RKO (cell line): ENCODE measurements at regions not wholly inside any gene's neighbourhood (a gene's known extent, or its start where the extent isn't known, plus 50 kb on each side); places are given as distances from the start of the nearest gene placed in this dataset.
A peak's percentile ranks its signal among the peaks of the same experiment; 100 is the strongest.
"Not testable (repeated sequence)": the region's sequence is repeated elsewhere in the genome, so short reads cannot be mapped to it uniquely, and the experiment has no call there.

ENCODE experiments used
- DNase-seq: peaks from one replicate; pipeline ENCODE4 v3.0.0-alpha.2; 2016; ENCODE audit warnings: low spot score

GRCh38 chrX:73943693-73944562 lies 91.4 kb upstream of the XIST start:
- DNase-seq: peak; percentile 94

DNA sequence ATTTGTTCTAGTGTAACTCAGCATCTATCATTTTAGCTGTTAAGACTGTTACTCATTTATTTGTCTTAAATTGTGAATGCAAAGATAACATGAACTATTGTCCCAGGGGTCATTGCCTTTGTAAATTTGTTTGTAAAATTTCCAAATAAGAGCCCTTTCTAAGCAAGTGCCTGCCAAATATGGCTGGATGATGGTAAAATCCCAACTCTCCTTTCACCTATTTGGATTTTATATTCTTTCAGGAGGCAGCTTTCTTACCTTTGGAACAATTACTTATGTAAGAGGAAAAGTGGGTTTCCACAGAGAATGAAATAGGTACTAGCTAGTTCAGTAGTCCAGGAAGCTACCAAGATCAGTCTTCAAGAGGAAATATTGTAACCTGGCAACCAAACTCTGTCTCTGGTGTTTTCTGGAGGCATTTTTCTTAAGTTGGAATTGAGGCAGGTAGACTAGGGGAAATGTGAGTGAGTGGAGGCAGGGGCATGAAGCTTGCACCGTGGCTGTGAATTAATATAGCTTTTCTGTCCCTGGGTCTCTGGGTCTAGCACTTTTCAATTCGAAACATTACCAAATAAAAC lies 88.5 kb upstream of the XIST start:
- DNase-seq: no peak

DNA sequence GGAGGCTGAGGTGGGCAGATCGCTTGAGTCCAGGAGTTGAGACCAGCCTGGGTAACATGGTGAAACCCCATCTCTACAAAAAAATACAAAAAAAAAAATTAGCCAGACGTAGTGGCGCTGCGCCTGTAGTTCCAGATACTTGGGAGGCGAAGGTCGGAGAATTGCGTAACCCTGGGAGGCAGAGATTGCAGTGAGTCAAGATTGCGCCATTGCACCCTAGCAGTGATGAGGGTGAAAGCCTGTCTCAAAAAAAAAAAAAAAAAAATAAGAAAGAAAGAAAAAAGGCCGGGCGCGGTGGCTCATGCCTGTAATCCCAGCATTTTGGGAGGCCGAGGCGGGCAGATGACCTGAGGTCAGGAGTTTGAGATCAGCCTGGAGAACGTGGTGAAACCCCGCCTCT lies 85.3 kb upstream of the XIST start:
- not testable (repeated sequence) for DNase-seq

GRCh38 chrX:73932522-73932921 lies 80.0 kb upstream of the XIST start:
- DNase-seq: no peak

DNA sequence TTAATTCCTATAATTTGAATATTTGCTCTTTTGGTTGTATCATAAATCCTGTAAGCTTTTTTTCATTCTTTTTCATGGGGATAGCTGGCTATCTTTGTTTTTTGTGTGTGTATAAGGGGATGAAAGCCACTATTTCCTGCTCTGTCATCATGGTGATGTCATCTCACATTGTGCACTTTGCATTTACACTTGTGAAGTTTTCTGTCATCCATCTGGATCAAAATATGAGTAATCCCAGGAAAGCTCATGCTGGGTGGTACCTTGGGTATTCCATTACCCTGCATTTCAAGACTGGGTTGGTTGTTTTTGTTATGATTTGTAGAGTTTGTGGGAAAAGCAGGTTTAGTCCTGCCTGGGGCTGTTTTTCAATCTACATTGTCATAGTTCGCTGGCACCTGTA lies 77.8 kb upstream of the XIST start:
- DNase-seq: peak; percentile 41

DNA sequence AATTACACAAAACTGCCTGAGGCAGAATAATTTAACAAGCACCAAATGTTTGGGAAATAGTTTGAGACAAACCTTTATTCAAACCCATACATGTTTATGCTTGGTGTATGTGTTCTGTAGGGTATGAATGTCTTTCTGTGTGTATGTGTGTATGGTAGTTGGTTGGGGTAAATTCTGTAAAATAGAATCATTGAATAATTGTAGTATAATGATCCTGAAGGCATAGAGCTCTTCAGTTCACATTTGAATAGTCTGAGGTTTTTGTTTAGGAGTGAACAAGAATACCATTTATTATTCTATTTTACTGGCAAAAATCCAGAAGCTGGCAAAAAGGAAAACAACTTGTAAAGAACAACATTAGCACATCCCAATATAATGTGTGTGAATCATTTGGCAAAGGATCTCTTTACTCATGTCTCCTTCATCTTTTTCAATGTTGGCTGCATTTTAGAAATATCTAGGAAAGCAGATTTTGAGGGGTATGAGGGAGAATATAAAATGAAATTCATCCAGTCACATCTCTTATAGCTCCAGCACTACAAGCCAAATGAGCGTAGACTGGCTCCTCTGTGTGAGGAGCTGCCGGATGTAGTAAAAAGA lies 70.4 kb upstream of the XIST start:
- no peak for DNase-seq

- DNase-seq: peak; percentile 94
Measured at GRCh38 chrX:73916931-73917667, 64.6 kb upstream of the XIST start.

DNA sequence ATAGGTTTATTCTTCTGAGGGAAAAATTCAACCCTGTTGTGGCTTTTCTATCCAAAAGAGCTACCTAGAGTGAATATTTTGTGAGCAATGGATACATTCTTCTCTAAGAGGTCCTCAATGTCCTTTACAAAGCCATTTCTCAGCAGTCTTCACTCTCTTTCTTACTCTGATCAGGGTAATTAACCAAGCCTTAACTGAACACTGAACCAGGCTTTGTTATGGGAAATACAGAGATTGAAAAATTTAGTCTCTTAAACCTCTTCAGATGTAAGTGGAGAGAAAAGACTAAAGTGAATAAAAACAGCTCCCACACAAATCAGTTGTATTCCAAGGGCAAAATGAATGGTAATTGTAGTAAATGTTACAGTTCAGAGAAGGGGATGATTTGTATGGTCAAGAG lies 64.0 kb upstream of the XIST start:
- DNase-seq: no peak

GRCh38 chrX:73914792-73915191 lies 62.3 kb upstream of the XIST start:
- not testable (repeated sequence) for DNase-seq

DNA sequence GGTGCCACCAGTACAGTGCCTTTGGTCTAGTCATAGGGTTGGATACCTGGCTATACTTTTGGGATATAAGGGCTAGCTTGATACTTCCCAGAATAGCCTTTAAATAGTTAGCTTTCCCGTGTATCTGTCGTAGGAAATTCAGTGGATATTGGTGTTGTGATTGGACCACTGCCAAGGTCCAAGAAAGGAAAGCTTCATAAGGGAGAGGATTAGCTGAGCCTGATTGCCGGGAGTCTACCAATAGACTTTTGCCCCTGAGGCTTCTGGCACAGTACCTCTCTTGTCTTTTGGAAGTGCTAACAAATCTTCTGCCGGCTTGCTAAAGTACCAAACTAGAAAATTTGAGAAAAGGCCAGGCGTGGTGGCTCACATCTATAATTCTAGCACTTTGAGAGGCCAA lies 61.1 kb upstream of the XIST start:
- no peak for DNase-seq

DNA sequence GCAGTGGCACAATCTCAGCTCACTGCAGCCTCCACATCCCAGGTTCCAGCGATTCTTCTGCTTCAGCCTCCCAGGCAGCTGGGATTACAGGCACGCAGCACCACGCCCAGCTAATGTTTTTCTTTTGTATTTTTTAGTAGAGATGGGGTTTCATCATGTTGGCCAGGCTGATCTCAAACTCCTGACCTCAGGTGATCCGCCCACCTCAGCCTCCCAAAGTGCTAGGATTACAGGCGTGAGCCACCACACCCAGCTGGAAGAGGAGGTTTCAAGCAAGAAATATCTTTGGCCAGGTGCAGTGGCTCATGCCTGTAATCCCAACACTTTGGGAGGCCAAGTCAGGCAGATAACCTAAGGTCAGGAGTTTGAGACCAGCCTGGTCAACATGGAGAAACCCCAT lies 59.4 kb upstream of the XIST start:
- not testable (repeated sequence) for DNase-seq

- not testable (repeated sequence) for DNase-seq
Measured at GRCh38 chrX:73905749-73906374, 53.3 kb upstream of the XIST start.

- no peak for DNase-seq
Measured at GRCh38 chrX:73903941-73904340, 51.4 kb upstream of the XIST start.
